ENCODE measurements at regions not wholly inside any gene's neighbourhood (a gene's known extent, or its start where the extent isn't known, plus 50 kb on each side); places are given as distances from the start of the nearest gene placed in this dataset.

GRCh38 chr10:36057180-36057579 lies 415.1 kb upstream of the FZD8 start:
- DNase-seq: no peak
- Histone ChIP-seq H3K27ac (ENCODE audit: insufficient read depth, low read length, poor library complexity, severe bottlenecking) (no peak overlapping the region), H3K4me1 (ENCODE audit: control insufficient read depth, insufficient read depth, low read length, poor library complexity, severe bottlenecking) (no peaks in the 10 kb centered on the region), H3K4me3 (ENCODE audit: insufficient read depth, low read depth, low read length, poor library complexity, severe bottlenecking) (no peak overlapping the region), H3K9me3 (ENCODE audit: control insufficient read depth, low read length) (no peaks in the 10 kb centered on the region), H3K36me3 (ENCODE audit: control insufficient read depth, insufficient read depth, low read length) (no peaks in the 10 kb centered on the region), H3K27me3 (replicated peaks; ENCODE audit: control insufficient read depth, insufficient read depth, low read length, poor library complexity, severe bottlenecking) (no peaks in the 10 kb centered on the region)

DNA sequence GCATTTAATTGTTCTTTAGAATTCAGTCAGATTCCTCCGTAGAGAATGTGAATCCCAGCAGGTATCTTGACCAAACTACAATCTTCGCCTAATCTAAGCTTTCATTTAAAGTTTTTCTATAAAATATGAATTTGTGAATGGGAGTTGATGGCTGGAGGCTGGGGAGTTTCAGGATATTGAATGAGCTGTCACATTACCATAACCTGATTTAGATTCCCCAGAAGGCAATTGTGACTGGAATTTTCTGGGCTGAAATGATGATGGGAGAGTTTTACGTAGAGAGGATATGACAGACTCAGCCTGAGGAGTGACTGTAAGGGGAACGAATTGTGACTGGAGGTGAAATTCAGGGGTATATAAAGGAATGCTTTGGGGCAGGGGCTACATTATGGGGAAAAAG lies 411.7 kb upstream of the FZD8 start:
- no peaks in the 10 kb centered on the region for H3K9me3 ChIP-seq (ENCODE audit: control insufficient read depth, low read length)
- no peak for DNase-seq
- H3K27me3 ChIP-seq (replicated peaks; ENCODE audit: control insufficient read depth, insufficient read depth, low read length, poor library complexity, severe bottlenecking): no peaks in the 10 kb centered on the region
- H3K4me3 ChIP-seq (ENCODE audit: insufficient read depth, low read depth, low read length, poor library complexity, severe bottlenecking): no peak overlapping the region
- H3K36me3 ChIP-seq (ENCODE audit: control insufficient read depth, insufficient read depth, low read length): no peaks in the 10 kb centered on the region
- H3K27ac ChIP-seq (ENCODE audit: insufficient read depth, low read length, poor library complexity, severe bottlenecking): no peak overlapping the region
- H3K4me1 ChIP-seq (ENCODE audit: control insufficient read depth, insufficient read depth, low read length, poor library complexity, severe bottlenecking): no peaks in the 10 kb centered on the region

- H3K36me3 ChIP-seq (ENCODE audit: control insufficient read depth, insufficient read depth, low read length): no peaks in the 10 kb centered on the region
- H3K27ac ChIP-seq (ENCODE audit: insufficient read depth, low read length, poor library complexity, severe bottlenecking): no peak overlapping the region
- no peaks in the 10 kb centered on the region for H3K9me3 ChIP-seq (ENCODE audit: control insufficient read depth, low read length)
- H3K4me3 ChIP-seq (ENCODE audit: insufficient read depth, low read depth, low read length, poor library complexity, severe bottlenecking): no peak overlapping the region
- no peak for DNase-seq
- no peaks in the 10 kb centered on the region for H3K27me3 ChIP-seq (replicated peaks; ENCODE audit: control insufficient read depth, insufficient read depth, low read length, poor library complexity, severe bottlenecking)
- no peaks in the 10 kb centered on the region for H3K4me1 ChIP-seq (ENCODE audit: control insufficient read depth, insufficient read depth, low read length, poor library complexity, severe bottlenecking)
Observed at GRCh38 chr10:36053271-36053670, 411.2 kb upstream of the FZD8 start.

- no peaks in the 10 kb centered on the region for H3K36me3 ChIP-seq (ENCODE audit: control insufficient read depth, insufficient read depth, low read length)
- H3K27ac ChIP-seq (ENCODE audit: insufficient read depth, low read length, poor library complexity, severe bottlenecking): no peak overlapping the region
- no peak for DNase-seq
- no peaks in the 10 kb centered on the region for H3K27me3 ChIP-seq (replicated peaks; ENCODE audit: control insufficient read depth, insufficient read depth, low read length, poor library complexity, severe bottlenecking)
- no peaks in the 10 kb centered on the region for H3K4me1 ChIP-seq (ENCODE audit: control insufficient read depth, insufficient read depth, low read length, poor library complexity, severe bottlenecking)
- H3K4me3 ChIP-seq (ENCODE audit: insufficient read depth, low read depth, low read length, poor library complexity, severe bottlenecking): no peak overlapping the region
- no peaks in the 10 kb centered on the region for H3K9me3 ChIP-seq (ENCODE audit: control insufficient read depth, low read length)
Observed at GRCh38 chr10:36051500-36051991, 409.4 kb upstream of the FZD8 start.

DNA sequence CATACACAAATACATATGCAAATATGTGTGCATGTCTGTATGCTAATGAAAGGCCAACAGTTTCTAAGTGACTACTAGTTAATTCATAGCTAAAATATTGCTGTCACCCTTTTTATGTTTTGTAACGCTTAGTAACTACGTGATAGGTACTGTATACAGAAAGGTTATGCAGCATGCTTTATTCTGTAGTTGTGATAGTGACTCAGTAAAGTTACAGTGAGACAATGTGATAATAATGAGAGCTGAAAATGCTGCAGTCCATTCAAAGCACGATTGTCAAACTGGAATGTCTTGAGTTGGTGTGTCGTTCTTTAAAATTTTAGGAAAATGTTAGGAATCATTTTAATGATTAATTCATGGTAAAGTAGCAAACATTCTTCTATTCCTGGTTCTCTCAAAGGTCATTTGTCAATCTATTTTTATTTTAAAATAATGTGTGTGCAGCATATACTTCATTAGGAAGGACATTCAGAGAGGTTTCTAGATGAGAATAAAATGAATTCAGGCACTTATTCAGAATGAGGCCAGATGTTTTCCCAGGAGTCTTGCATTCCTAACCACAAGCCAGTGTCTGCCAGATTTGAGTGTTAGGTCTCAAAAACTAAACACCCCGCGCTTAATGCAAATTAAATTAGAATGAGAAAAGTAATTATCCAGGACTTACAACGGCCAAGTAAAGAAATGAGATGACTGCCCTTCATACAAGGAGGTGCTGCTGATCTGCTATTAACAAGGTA lies 408.8 kb upstream of the FZD8 start:
- Histone ChIP-seq H3K4me3 (ENCODE audit: insufficient read depth, low read depth, low read length, poor library complexity, severe bottlenecking) (no peak overlapping the region), H3K36me3 (ENCODE audit: control insufficient read depth, insufficient read depth, low read length) (no peaks in the 10 kb centered on the region), H3K27me3 (replicated peaks; ENCODE audit: control insufficient read depth, insufficient read depth, low read length, poor library complexity, severe bottlenecking) (no peaks in the 10 kb centered on the region), H3K27ac (ENCODE audit: insufficient read depth, low read length, poor library complexity, severe bottlenecking) (no peak overlapping the region), H3K9me3 (ENCODE audit: control insufficient read depth, low read length) (no peaks in the 10 kb centered on the region), H3K4me1 (ENCODE audit: control insufficient read depth, insufficient read depth, low read length, poor library complexity, severe bottlenecking) (no peaks in the 10 kb centered on the region)
- no peak for DNase-seq

GRCh38 chr10:36048780-36049179 lies 406.7 kb upstream of the FZD8 start:
- Histone ChIP-seq H3K36me3 (ENCODE audit: control insufficient read depth, insufficient read depth, low read length) (no peaks in the 10 kb centered on the region), H3K4me3 (ENCODE audit: insufficient read depth, low read depth, low read length, poor library complexity, severe bottlenecking) (no peak overlapping the region), H3K4me1 (ENCODE audit: control insufficient read depth, insufficient read depth, low read length, poor library complexity, severe bottlenecking) (no peaks in the 10 kb centered on the region), H3K27ac (ENCODE audit: insufficient read depth, low read length, poor library complexity, severe bottlenecking) (no peak overlapping the region), H3K9me3 (ENCODE audit: control insufficient read depth, low read length) (no peaks in the 10 kb centered on the region), H3K27me3 (replicated peaks; ENCODE audit: control insufficient read depth, insufficient read depth, low read length, poor library complexity, severe bottlenecking) (no peaks in the 10 kb centered on the region)
- no peak for DNase-seq

DNA sequence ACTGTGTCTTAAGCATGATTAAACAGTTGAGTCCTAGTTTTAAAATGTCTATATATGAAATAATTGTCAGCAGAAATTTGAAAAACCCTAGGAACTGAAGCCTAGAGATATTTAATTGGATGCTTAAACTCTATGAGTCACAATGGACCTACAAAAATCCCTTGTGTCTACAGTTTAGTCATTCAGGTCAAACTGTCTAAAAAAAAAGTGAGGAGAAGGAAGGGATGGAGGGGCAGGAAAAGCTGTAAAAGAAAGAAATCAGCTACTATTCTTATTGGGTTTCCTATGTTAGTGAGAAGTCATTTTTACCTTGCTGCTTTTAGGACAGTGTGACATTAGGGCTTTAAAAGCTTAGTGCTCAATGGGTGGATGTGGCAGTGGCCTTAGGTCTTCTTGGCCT lies 406.1 kb upstream of the FZD8 start:
- Histone ChIP-seq H3K4me1 (ENCODE audit: control insufficient read depth, insufficient read depth, low read length, poor library complexity, severe bottlenecking) (no peaks in the 10 kb centered on the region), H3K27ac (ENCODE audit: insufficient read depth, low read length, poor library complexity, severe bottlenecking) (no peak overlapping the region), H3K27me3 (replicated peaks; ENCODE audit: control insufficient read depth, insufficient read depth, low read length, poor library complexity, severe bottlenecking) (no peaks in the 10 kb centered on the region), H3K36me3 (ENCODE audit: control insufficient read depth, insufficient read depth, low read length) (no peaks in the 10 kb centered on the region), H3K4me3 (ENCODE audit: insufficient read depth, low read depth, low read length, poor library complexity, severe bottlenecking) (no peak overlapping the region), H3K9me3 (ENCODE audit: control insufficient read depth, low read length) (no peaks in the 10 kb centered on the region)
- DNase-seq: no peak

DNA sequence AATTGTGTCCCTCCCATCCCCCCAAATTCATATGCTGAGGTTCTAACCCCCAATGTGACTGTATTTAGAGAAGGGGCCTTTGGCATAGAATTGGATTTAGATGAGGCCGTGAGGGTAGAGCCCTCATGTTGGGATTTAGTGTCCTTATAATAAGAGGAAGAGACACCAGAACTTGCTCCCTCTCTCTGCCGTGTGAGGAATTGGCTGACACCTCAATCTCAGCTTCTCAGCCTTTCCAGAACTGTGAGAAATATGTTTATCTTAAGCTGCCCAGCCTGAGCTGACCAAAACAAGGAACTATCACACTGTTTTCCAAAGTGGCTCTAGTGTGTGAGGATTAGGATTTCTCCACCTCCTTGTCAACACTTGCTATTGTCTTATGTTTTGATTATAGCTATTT lies 400.0 kb upstream of the FZD8 start:
- Histone ChIP-seq H3K4me3 (ENCODE audit: insufficient read depth, low read depth, low read length, poor library complexity, severe bottlenecking) (no peak overlapping the region), H3K4me1 (ENCODE audit: control insufficient read depth, insufficient read depth, low read length, poor library complexity, severe bottlenecking) (no peaks in the 10 kb centered on the region), H3K27ac (ENCODE audit: insufficient read depth, low read length, poor library complexity, severe bottlenecking) (no peak overlapping the region), H3K36me3 (ENCODE audit: control insufficient read depth, insufficient read depth, low read length) (no peaks in the 10 kb centered on the region), H3K9me3 (ENCODE audit: control insufficient read depth, low read length) (no peaks in the 10 kb centered on the region), H3K27me3 (replicated peaks; ENCODE audit: control insufficient read depth, insufficient read depth, low read length, poor library complexity, severe bottlenecking) (no peaks in the 10 kb centered on the region)
- DNase-seq: no peak

DNA sequence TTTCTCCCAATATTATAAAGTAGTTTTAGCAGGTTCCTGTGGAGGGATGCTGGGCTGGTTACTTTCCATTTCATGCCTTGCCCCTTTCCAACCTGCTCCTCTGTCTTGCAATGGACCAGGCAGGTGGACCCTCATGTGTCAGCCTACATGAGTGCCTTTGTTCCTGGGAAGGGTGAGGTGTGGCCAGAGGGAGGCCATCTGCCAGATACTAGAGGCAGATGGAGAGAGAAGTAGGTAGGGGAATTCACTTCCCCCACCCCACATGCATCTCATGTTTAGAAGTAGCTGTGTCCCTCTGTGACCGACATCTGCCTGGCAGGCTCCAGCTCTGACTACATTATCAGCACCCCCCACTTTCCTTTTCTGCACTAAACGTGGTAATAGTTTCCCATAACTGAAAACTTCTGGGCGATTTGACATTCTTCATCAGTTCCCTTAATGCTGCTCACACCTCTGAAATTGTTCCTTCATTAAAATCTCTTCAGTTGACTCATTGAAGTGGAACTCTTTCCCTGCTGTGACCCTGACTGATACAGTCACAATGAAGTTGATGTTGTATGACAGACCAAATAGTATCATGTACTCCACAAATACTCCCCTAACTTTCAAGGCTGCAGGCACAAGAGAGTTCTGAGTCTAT lies 396.3 kb upstream of the FZD8 start:
- Histone ChIP-seq H3K9me3 (ENCODE audit: control insufficient read depth, low read length) (no peaks in the 10 kb centered on the region), H3K27ac (ENCODE audit: insufficient read depth, low read length, poor library complexity, severe bottlenecking) (no peak overlapping the region), H3K4me1 (ENCODE audit: control insufficient read depth, insufficient read depth, low read length, poor library complexity, severe bottlenecking) (no peaks in the 10 kb centered on the region), H3K4me3 (ENCODE audit: insufficient read depth, low read depth, low read length, poor library complexity, severe bottlenecking) (no peak overlapping the region), H3K27me3 (replicated peaks; ENCODE audit: control insufficient read depth, insufficient read depth, low read length, poor library complexity, severe bottlenecking) (no peaks in the 10 kb centered on the region), H3K36me3 (ENCODE audit: control insufficient read depth, insufficient read depth, low read length) (no peaks in the 10 kb centered on the region)
- no peak for DNase-seq

GRCh38 chr10:36036137-36036536 lies 394.0 kb upstream of the FZD8 start:
- Histone ChIP-seq H3K9me3 (ENCODE audit: control insufficient read depth, low read length) (no peaks in the 10 kb centered on the region), H3K4me3 (ENCODE audit: insufficient read depth, low read depth, low read length, poor library complexity, severe bottlenecking) (no peak overlapping the region), H3K4me1 (ENCODE audit: control insufficient read depth, insufficient read depth, low read length, poor library complexity, severe bottlenecking) (no peaks in the 10 kb centered on the region), H3K27ac (ENCODE audit: insufficient read depth, low read length, poor library complexity, severe bottlenecking) (no peak overlapping the region), H3K27me3 (replicated peaks; ENCODE audit: control insufficient read depth, insufficient read depth, low read length, poor library complexity, severe bottlenecking) (no peaks in the 10 kb centered on the region), H3K36me3 (ENCODE audit: control insufficient read depth, insufficient read depth, low read length) (no peaks in the 10 kb centered on the region)
- DNase-seq: no peak

Data from effector memory CD4-positive, alpha-beta T cell (primary cell).